Embryonic facial prominence (tissue), 1 donor: ENCODE measurements at regions not wholly inside any gene's neighbourhood (a gene's known extent, or its start where the extent isn't known, plus 50 kb on each side); places are given as distances from the start of the nearest gene placed in this dataset.

Source experiments
- DNase-seq: peaks from one replicate; pipeline ENCODE4 v3.0.0-alpha.2; 2016; ENCODE audit errors: extremely low spot score

DNA sequence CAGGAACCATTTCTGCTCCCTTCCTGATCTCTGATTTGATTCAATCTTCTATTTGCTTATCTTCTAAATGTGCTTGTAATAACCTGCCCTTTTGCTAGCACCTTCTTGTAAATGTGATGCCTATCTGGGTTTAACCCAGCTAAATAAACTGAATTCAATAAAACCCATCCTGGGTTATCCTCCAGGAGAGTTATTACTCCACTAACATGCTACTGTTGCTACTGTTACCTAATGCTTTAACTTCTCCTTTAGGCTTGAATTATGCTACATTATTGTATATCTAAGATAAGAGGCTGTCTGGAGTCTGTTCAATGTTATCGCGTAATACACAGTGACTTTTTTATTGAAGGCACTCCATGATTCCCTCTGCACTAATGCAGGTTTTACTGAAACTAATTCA lies 206.5 kb upstream of the CTAGE1 start:
- no peak for DNase-seq

DNA sequence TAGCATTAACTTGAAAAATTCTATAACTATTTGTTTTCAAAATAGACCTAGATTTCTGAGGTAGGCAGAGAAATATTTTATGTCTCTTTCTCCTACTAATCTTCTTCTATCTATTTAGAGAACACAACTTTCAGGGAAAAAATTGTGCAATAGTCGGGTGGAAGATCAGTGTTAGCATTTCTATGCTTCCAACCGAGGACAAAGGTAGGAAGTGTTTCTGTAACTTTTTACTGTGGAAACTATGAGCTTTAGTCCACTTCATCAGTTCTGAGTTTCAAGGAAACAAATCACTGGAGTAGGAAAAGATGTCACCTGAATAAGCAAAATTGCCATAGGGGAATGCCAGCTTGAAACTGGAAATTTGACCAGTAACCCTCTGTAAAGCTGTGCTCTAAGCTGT lies 207.7 kb upstream of the CTAGE1 start:
- no peak for DNase-seq

GRCh38 chr18:22626771-22627170 lies 209.1 kb upstream of the CTAGE1 start:
- no peak for DNase-seq

GRCh38 chr18:22627506-22627905 lies 209.8 kb upstream of the CTAGE1 start:
- DNase-seq = no peak

DNA sequence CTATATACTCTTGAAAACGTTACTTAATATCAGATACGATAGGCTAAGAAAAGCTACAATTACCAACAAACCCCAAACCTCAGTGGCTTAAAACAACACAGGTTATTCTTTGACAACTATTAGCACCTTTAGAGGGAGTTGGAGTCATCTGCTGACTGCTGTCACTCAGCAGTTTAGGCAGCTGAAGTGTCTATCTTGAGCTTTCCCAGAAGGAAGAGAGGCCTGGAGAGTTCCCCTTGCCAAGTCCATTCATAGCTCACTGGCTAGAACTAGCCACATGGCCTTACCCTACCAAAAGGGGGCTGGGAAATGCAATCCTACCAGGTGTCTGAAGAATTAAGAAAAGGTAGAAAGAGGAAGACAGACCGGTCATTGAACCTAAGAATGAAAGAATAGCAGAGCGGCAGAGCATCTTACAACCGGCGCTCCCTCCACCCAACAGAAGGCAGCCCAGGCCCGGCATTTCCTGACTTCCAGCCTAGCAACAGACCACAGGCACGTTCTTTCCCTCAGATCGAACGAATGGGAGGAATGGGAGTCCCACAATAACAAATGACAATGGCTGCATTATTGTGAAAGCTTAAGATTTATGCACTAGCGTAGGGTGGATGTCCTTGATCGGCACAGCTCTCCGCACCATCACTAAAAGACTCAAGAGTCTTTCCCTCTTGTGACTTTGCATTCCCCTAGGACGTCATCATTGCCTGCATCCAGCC lies 211.2 kb upstream of the CTAGE1 start:
- DNase-seq = no peak

DNA sequence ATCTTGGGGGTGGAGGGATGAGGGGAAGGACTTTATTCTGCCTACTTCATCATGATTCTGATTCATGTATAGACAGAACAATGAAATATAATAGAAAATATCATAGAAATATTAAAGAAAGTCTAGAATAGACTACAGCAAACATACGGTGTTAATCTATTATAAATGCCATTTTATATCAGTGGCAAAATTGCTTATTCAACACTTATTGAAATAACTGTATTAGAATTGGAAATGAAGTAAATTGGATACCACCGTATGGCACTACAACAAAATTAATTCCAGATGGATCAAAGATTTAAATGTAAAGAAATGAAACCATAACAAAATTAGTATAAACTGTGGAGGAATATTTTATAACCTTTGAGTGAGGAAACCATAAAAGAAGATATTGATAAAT lies 213.3 kb upstream of the CTAGE1 start:
- no peak for DNase-seq

DNA sequence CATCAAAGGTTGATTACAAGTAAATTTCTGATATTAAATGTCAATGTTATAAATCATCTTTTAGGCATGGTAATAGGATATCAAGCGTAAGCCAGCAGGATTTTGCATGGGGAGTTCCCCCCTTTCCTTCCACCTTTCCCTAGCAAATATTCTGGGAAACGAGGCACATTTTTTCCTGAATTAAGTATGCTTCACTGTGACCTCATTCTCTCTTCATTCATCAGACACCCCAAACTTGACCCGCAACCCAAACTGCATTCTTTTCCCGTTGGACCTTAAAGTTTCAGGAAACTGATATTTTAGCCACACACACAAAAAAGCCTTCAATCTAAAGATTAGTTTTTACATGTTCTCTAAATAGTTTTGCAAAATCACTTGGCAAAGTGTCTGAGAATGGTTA lies 214.5 kb upstream of the CTAGE1 start:
- no peak for DNase-seq

DNA sequence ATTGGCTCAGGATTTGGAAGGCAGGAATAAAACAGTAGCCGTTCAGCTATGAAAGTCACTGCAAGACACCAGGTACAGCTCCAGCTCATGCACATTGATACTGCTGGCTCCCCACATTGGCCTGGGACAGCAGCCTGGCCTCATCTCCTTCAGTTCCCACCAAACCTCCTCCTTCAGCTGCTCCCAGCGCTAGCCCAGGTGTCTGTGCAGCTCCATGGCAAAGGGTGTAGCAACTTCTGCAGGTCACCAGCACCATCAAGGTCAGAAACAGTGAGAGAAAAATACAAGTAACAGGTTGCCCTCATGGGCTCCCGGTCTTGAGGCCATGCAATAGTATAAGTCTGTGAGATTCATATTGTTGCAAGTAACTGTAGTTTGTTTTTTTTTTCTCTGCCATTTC lies 216.7 kb upstream of the CTAGE1 start:
- DNase-seq = no peak

DNA sequence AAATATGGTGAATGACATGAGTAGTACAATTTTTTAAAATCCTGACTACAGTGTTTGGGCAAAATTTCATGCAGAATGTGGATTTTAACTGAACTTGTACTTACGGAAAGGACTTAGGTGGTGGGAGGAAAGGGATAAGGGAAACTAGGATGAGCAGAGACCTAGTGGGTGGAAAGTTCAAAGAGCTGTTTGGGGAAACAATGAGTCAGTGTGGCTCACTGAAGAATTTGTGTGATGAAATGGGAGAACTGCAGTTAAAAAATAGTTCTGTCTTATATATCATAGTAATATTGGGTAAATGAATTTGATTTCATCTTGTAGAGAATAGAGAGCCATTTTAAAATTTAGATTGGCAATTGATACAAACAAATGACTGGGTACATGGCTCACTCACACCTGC lies 220.1 kb upstream of the CTAGE1 start:
- no peak for DNase-seq

DNA sequence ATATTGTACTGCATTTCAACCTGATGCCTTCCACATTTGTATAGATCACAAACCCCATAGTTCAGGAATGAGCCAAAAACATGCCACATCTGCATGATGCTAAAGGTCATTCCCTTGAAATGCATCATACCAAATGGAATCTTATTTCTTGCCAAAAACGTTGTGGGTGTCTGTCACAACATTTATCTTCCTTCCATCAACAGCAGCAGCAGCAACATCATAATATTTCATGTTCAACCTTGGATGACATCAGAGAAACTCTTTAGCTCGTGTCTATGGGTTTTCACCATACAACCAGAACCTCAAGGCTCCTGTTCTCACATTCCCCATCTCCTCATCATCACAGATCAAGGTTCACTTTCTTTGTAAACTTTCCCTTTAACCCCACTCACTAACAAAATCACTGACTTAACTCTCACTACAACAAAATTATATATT lies 221.3 kb upstream of the CTAGE1 start:
- DNase-seq = no peak

DNA sequence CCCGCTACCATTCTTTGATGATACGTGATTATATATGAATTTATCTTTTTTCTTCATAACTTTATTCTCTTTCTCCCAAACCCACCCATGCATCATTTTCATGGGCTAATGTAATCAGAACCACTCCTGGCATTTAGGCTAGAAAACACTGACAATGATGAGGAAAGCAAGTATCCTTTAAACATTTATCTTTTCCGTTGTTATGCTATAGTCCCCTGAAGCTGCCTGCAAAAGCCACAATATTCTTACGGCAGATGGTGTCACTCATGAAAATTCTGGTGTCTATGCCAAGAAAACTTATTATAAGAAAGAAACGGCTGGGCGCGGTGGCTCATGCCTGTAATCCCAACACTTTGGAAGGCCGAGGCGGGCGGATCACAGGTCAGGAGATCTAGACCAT lies 221.8 kb upstream of the CTAGE1 start:
- DNase-seq = no peak

DNA sequence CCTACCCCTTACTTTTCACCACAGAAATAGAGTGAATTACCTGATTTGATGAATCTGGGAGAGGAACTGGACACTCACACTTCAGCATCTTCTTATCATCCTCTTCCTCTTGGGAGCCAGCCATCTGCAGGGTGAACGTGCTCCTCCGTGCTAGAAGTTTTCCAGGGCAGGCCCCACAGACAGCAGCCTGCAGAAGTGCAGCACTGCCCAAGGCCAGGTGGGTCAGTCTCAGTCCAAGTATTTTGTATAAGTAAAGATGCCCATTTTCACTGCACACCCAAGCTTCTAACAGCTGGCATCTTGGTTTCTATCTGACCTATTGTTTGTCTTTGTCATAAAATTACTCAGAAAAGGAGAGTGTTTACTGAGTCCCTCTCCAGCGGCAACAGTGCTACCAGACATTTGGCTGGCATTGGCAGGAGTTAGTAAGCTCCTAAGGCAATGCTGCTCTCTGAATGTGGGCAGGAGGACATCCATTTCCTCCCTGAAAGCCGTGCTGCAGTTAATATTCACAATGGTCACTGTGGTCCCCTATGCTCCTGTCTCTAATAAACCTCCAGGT lies 222.6 kb upstream of the CTAGE1 start:
- no peak for DNase-seq

GRCh38 chr18:22641958-22642357 lies 224.2 kb upstream of the CTAGE1 start:
- no peak for DNase-seq

DNA sequence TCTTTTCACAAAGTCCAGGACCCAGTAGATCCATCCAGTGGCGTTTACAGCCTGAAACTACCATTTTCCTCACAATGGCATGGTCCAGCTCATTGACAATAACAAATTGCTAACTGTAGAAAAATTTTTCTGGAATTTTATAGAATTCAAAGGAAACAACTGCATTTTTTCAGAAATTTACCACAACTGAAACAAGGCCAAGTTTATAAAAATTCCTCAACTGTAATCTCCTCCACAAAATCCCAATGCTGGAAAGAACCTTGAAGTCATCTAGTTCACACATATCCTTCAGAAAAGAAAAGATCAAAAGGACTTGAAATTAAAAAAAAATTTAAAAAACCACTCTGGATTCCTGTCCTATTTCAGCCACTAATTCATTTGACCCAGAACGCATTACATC lies 226.0 kb upstream of the CTAGE1 start:
- no peak for DNase-seq

- no peak for DNase-seq
Measured at GRCh38 chr18:22650247-22650646, 232.5 kb upstream of the CTAGE1 start.

DNA sequence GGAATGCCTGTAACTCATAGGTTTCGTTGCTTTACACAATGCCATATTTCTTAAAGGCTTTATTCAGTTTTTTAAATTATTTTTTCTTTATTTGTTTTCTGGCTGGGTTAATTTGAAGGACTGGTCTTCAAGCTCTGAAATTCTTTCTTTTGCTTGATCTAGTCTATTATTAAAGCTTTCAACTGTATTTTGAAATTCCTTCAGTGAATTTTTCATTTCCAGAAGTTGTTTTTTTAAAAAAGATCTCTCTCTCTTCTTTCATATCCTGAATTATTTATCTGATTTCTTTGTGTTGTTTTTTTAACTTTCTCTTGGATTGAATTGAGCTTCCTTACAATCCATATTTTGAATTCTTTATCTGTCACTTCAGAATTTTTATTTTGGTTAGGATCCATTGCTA lies 239.9 kb upstream of the CTAGE1 start:
- DNase-seq = no peak

GRCh38 chr18:22658318-22658717 lies 240.6 kb upstream of the CTAGE1 start:
- DNase-seq = no peak

DNA sequence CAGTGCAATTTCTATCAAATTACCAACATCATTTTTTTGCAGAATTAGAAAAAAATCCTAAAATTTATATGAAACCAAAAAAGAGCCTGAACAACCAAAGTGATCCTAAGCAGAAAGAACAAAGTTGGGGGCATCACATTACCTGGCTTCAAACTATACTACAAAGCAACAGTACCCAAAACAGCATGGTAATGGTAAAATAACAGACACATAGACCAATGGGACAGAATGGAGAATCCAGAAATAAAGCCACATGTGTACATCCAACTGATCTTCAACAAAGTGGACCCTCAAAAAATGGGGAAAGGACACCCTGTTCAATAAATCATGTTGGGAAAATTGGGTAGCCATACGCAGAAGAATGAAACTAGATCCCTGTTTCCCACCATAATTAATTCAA lies 245.7 kb upstream of the CTAGE1 start:
- no peak for DNase-seq

- DNase-seq = no peak
Measured at GRCh38 chr18:22666411-22666940, 248.8 kb upstream of the CTAGE1 start.

- DNase-seq = no peak
Measured at GRCh38 chr18:22667156-22667555, 249.4 kb upstream of the CTAGE1 start.

GRCh38 chr18:22667616-22668422 lies 250.1 kb upstream of the CTAGE1 start:
- DNase-seq = no peak

DNA sequence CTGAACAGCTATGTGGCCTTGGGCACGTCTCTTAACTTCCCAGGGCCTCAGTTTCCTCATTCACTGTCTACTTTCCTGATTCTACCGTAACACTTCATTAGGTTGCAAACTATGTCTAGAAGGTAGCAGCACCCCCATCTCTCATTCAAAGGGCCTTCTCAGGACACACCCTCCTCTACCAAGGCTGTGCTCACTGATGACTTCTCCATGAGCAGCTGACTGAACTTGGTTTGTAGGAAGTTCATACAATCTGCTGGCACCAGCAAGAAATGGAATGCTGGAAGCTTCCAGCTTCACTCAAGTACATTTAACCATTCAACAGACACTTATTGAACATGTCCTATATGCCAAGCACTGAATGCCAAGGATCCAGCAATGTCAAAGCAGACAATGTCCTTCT lies 250.8 kb upstream of the CTAGE1 start:
- no peak for DNase-seq

DNA sequence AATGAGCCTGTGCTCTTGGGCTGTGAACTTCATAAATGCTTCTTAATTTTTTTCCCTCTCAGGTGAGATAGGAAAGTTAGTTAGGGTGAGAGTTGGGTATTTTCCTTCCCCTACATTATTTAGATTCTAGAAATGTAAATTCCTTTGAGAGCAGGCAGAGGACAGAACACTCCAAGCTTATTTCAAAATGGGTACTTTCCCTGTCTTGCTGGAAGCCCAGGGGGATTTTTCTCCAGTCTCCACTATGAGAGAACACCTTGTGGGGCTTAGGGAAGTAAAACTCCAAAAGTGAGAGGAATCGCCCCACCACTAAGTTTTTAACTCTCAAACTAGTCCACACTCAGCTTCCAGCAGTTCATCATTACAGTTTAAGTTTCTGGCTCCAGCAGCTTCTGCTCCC lies 253.2 kb upstream of the CTAGE1 start:
- DNase-seq = no peak
